ENCODE measurements at regions not wholly inside any gene's neighbourhood (a gene's known extent, or its start where the extent isn't known, plus 50 kb on each side); places are given as distances from the start of the nearest gene placed in this dataset.

GRCh38 chr10:2920637-2921036 lies 146.7 kb upstream of the PFKP start:
- DNase-seq, result no peak
- H3K27me3 ChIP-seq, result no peaks in the 10 kb centered on the region
- H3K36me3 ChIP-seq, result no peaks in the 10 kb centered on the region
- no peak overlapping the region for H3K4me3 ChIP-seq
- H3K4me1 ChIP-seq, result no peaks in the 10 kb centered on the region
- H3K27ac ChIP-seq, result no peak overlapping the region
- H3K9me3 ChIP-seq, result no peaks in the 10 kb centered on the region
- TF ChIP-seq CTCF (IDR thresholded peaks at IDR 0.05) (no peak), POLR2A (IDR thresholded peaks at IDR 0.05) (no peak)

GRCh38 chr10:2920168-2920567 lies 147.2 kb upstream of the PFKP start:
- no peak for DNase-seq
- no peak for TF ChIP-seq POLR2A (IDR thresholded peaks at IDR 0.05)
- no peak for TF ChIP-seq CTCF (IDR thresholded peaks at IDR 0.05)
- Histone ChIP-seq H3K4me3 (no peak overlapping the region), H3K36me3 (no peaks in the 10 kb centered on the region), H3K4me1 (no peaks in the 10 kb centered on the region), H3K9me3 (no peaks in the 10 kb centered on the region), H3K27me3 (no peaks in the 10 kb centered on the region), H3K27ac (no peak overlapping the region)

DNA sequence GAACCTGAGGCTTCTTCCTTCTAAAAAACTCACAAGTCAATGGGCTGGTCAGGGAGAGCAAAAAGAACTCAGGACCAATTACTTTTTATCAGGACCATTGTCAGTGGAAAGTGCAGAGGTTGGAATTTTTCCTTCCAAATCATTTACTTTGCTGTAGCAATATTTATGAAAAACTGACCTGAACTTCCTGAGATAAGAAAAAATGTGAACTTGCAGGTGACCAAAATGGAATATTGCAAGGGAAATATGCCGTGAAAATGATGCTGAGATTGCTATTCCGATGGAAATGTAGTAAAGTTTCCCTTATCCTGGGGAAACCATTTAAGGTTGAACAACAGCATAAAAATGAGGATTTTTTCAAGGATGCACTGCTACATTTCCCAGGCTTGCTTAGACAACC lies 148.3 kb upstream of the PFKP start:
- TF ChIP-seq POLR2A (IDR thresholded peaks at IDR 0.05) (no peak), CTCF (IDR thresholded peaks at IDR 0.05) (no peak)
- H3K9me3 ChIP-seq, result no peaks in the 10 kb centered on the region
- no peak overlapping the region for H3K4me3 ChIP-seq

DNA sequence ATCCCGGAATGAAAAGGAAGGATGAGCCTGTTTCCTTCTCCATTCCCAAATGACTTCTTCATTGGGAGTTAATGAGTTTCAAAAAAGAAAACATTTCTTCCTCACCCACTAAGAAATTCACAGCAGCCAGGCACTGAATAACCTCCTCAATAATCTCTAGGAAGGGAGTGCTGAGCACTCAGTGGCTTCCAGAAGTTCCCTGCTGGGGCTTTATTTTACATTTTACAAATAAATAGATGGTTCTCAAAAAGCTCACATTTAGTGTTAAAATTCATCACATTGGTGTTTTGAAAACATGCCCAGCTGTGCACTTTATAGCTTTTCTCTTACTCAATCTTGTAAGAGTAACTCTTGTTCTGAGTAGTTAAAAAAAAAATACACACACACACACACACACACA lies 148.9 kb upstream of the PFKP start:
- Histone ChIP-seq H3K4me3 (no peak overlapping the region), H3K36me3 (no peaks in the 10 kb centered on the region), H3K4me1 (no peaks in the 10 kb centered on the region), H3K9me3 (no peaks in the 10 kb centered on the region), H3K27ac (no peak overlapping the region), H3K27me3 (no peaks in the 10 kb centered on the region)
- TF ChIP-seq POLR2A (IDR thresholded peaks at IDR 0.05) (no peak), CTCF (IDR thresholded peaks at IDR 0.05) (no peak)
- DNase-seq, result no peak

More for the DNA sequence above, 148.3 kb upstream of the PFKP start:
- H3K27me3 ChIP-seq, result no peaks in the 10 kb centered on the region
- no peaks in the 10 kb centered on the region for H3K36me3 ChIP-seq
- no peaks in the 10 kb centered on the region for H3K4me1 ChIP-seq
- H3K27ac ChIP-seq, result no peak overlapping the region
- no peak for DNase-seq

DNA sequence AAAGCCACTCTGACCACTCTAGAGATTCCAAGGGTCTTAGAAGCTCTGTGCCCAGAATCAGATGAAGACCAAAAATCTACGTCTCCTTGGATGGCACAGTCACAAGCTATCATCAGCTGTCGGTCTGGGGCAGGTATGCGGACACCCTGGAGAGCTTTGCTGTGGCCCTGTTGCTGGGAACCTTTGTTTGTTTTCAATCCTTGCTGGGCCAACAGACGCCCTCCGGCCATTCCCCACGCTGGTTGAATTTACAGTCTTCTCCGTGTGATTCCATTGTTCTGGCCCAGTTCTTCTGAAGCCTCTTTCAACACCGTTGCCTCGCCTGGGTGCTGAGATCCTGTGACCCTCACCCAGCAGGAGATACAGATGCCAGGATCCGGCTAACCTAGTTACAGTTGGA lies 149.4 kb upstream of the PFKP start:
- TF ChIP-seq CTCF (IDR thresholded peaks at IDR 0.05) (no peak), POLR2A (IDR thresholded peaks at IDR 0.05) (no peak)
- Histone ChIP-seq H3K36me3 (no peaks in the 10 kb centered on the region), H3K4me1 (no peaks in the 10 kb centered on the region), H3K4me3 (no peak overlapping the region), H3K27ac (no peak overlapping the region), H3K9me3 (no peaks in the 10 kb centered on the region), H3K27me3 (no peaks in the 10 kb centered on the region)
- no peak for DNase-seq

DNA sequence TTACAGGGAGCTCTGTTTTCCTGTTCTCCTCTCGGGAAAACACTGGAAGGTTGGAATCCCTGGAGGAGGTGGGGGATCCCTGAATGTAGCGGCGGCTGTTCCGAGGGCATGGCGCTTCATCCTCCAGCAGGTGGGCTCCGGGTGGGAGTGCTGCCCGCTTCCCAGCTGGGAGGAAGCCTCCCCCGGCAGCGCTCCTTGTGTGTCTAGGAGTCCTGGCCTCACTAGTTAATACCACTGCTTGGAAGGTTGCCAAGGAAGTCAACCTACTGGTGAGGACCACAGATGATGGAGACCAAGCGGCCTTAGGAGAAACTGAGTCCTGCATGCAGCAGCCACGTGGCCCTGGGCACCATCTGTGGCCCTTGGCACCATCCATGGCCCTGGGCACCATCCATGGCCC lies 151.9 kb upstream of the PFKP start:
- Histone ChIP-seq H3K36me3 (no peaks in the 10 kb centered on the region), H3K9me3 (no peaks in the 10 kb centered on the region), H3K27ac (no peak overlapping the region), H3K27me3 (no peaks in the 10 kb centered on the region), H3K4me1 (no peaks in the 10 kb centered on the region), H3K4me3 (no peak overlapping the region)
- TF ChIP-seq CTCF (IDR thresholded peaks at IDR 0.05) (no peak), POLR2A (IDR thresholded peaks at IDR 0.05) (no peak)
- no peak for DNase-seq
